DOHH2 (cell line): ENCODE measurements at regions not wholly inside any gene's neighbourhood (a gene's known extent, or its start where the extent isn't known, plus 50 kb on each side); places are given as distances from the start of the nearest gene placed in this dataset.
"Not testable (repeated sequence)": the region's sequence is repeated elsewhere in the genome, so short reads cannot be mapped to it uniquely, and the experiment has no call there.

ENCODE experiments used
- H3F3A ChIP-seq: fragments of 200-600 bp; sonication (generic), shearing (Covaris generic); 2 replicates; pipeline ENCODE4 v1.6.0; 2016; ENCODE audit warnings: antibody characterized with exemption, mild to moderate bottlenecking; ENCODE audit not compliant: control insufficient read depth, insufficient read depth
- H3K27ac ChIP-seq: fragments of 200-600 bp; sonication (generic); 2 replicates; pipeline ENCODE4 v1.5.1; 2014; ENCODE audit warnings: low read depth, mild to moderate bottlenecking, low read length, moderate library complexity
- H3K27me3 ChIP-seq: fragments of 200-600 bp; sonication (generic); 2 replicates; pipeline ENCODE4 v1.6.1; 2014; ENCODE audit warnings: mild to moderate bottlenecking, low read length, mixed read lengths; ENCODE audit not compliant: control insufficient read depth
- H3K36me3 ChIP-seq: fragments of 200-600 bp; sonication (generic); 2 replicates; pipeline ENCODE4 v1.6.1; 2014; ENCODE audit warnings: mild to moderate bottlenecking, low read length, moderate library complexity, mixed read lengths; ENCODE audit not compliant: control insufficient read depth
- H3K4me1 ChIP-seq: fragments of 200-600 bp; sonication (generic); 2 replicates; pipeline ENCODE4 v1.6.1; 2014; ENCODE audit warnings: mild to moderate bottlenecking, low read length, mixed read lengths; ENCODE audit not compliant: control insufficient read depth
- H3K4me2 ChIP-seq: fragments of 200-600 bp; sonication (generic); 2 replicates; pipeline ENCODE4 v1.6.0; 2014; ENCODE audit warnings: mild to moderate bottlenecking, low read length, moderate library complexity
- H3K4me3 ChIP-seq: fragments of 200-600 bp; sonication (generic); 2 replicates; pipeline ENCODE4 v1.5.1; 2014; ENCODE audit warnings: mild to moderate bottlenecking, low read length, mixed read lengths
- H3K79me2 ChIP-seq: fragments of 200-600 bp; sonication (generic); 2 replicates; pipeline ENCODE4 v1.6.1; 2014; ENCODE audit warnings: mild to moderate bottlenecking, low read length, mixed read lengths; ENCODE audit not compliant: control insufficient read depth
- H3K9me2 ChIP-seq: fragments of 200-600 bp; sonication (generic); replicated peaks from 2 replicates; pipeline ENCODE4 v1.6.1; 2014; ENCODE audit warnings: mild to moderate bottlenecking, low read length, mixed read lengths; ENCODE audit not compliant: control insufficient read depth
- H3K9me3 ChIP-seq: fragments of 200-600 bp; sonication (generic); 2 replicates; pipeline ENCODE4 v1.6.1; 2014; ENCODE audit warnings: antibody characterized with exemption, low read length, mixed read lengths; ENCODE audit not compliant: control insufficient read depth, insufficient read depth
- H4K20me1 ChIP-seq: fragments of 200-600 bp; sonication (generic); 2 replicates; pipeline ENCODE4 v1.6.0; 2014; ENCODE audit warnings: low read depth, mild to moderate bottlenecking, antibody characterized with exemption, low read length, moderate library complexity; ENCODE audit not compliant: control insufficient read depth, insufficient read depth
- EZH2phosphoT487 ChIP-seq: fragments of 200-600 bp; sonication (generic); IDR thresholded peaks from 2 replicates; pipeline ENCODE4 v1.6.1; 2017; ENCODE audit warnings: borderline replicate concordance, mild to moderate bottlenecking, antibody characterized with exemption, low read length, moderate library complexity, mixed read lengths
- TF ChIP-seq, protein P1 (sequence below): fragments of 200-600 bp; sonication (generic); IDR thresholded peaks from one replicate; pipeline ENCODE4 v1.5.1; 2014; ENCODE audit warnings: antibody characterized with exemption, mild to moderate bottlenecking, low read depth, low read length; ENCODE audit not compliant: poor library complexity, severe bottlenecking

- H3K9me3 ChIP-seq, result no peaks in the 10 kb centered on the region
- H3K36me3 ChIP-seq, result no peaks in the 10 kb centered on the region
- no peaks in the 10 kb centered on the region for H3K9me2 ChIP-seq
- no peaks in the 10 kb centered on the region for H3K79me2 ChIP-seq
- no peaks in the 10 kb centered on the region for H3K27me3 ChIP-seq
- peak overlapping the region; percentile 25; the same call in 1 of the 2 replicates for H3K4me2 ChIP-seq
- no peaks in the 10 kb centered on the region for H4K20me1 ChIP-seq
- no peak for TF ChIP-seq EZH2phosphoT487
- TF ChIP-seq, protein P1, sequence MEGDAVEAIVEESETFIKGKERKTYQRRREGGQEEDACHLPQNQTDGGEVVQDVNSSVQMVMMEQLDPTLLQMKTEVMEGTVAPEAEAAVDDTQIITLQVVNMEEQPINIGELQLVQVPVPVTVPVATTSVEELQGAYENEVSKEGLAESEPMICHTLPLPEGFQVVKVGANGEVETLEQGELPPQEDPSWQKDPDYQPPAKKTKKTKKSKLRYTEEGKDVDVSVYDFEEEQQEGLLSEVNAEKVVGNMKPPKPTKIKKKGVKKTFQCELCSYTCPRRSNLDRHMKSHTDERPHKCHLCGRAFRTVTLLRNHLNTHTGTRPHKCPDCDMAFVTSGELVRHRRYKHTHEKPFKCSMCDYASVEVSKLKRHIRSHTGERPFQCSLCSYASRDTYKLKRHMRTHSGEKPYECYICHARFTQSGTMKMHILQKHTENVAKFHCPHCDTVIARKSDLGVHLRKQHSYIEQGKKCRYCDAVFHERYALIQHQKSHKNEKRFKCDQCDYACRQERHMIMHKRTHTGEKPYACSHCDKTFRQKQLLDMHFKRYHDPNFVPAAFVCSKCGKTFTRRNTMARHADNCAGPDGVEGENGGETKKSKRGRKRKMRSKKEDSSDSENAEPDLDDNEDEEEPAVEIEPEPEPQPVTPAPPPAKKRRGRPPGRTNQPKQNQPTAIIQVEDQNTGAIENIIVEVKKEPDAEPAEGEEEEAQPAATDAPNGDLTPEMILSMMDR, result no peak
- H3K4me3 ChIP-seq, result no peak overlapping the region
- H3K27ac ChIP-seq, result no peak overlapping the region
- H3F3A ChIP-seq, result peaks cover 2% of the 10 kb centered on the region; the same call in 1 of the 2 replicates
- H3K4me1 ChIP-seq, result peaks cover 20% of the 10 kb centered on the region
Measured at GRCh38 chr1:199612976-199613774, 414.3 kb upstream of the NR5A2 start.

DNA sequence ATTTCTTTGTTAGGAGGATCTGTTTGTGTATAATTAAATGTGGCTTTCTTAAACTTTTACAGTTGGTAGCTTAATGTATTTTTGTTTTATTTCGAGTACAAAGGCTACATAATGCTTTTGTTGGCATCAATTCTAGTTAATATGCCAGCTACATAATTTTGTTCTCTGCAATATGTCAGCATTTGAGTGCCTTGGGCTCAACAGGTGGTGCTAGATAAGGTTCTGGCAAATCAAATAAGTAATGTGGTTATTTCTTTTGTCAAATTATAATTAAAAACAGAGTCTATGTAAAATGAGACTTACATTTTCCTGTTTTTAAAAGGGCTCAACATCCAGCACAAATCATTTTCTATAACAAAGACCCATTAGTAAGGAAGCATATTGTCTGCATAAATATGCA, 410.6 kb upstream of the NR5A2 start:
- H3K27ac ChIP-seq, result no peak overlapping the region
- H3K9me2 ChIP-seq, result no peaks in the 10 kb centered on the region
- H3K27me3 ChIP-seq, result no peaks in the 10 kb centered on the region
- H3K4me2 ChIP-seq, result 0 out of 2 replicates have a peak overlapping the region, but pooled peaks have one; percentile 13
- no peak overlapping the region for H3K4me3 ChIP-seq
- no peaks in the 10 kb centered on the region for H3K79me2 ChIP-seq
- TF ChIP-seq EZH2phosphoT487, result no peak
- TF ChIP-seq, protein P1, result no peak
- no peaks in the 10 kb centered on the region for H4K20me1 ChIP-seq
- peaks cover 2% of the 10 kb centered on the region; the same call in 1 of the 2 replicates for H3F3A ChIP-seq
- no peaks in the 10 kb centered on the region for H3K36me3 ChIP-seq
- peaks cover 20% of the 10 kb centered on the region for H3K4me1 ChIP-seq
- H3K9me3 ChIP-seq, result no peaks in the 10 kb centered on the region

DNA sequence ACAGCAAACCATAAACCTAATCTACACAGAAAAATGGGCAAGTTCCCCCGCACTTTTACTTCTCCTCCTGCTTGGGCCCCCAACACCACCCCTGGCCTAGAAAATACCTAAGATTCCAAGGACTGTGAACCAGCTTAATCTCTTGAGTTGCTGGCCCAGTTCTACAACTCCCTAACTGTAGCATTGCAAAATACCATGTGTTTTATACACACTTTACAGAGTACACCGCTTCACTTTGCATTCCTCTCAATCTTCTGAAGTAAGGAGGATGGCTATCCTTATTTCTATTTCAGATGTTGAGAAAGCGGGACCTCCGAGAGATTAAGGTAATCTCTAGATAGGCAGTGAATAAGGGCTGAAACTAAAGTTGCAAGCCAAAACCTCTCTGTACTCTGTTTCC, 408.3 kb upstream of the NR5A2 start:
- Histone ChIP-seq H3K9me3 (no peaks in the 10 kb centered on the region), H3K36me3 (no peaks in the 10 kb centered on the region), H3K4me1 (peaks cover 7% of the 10 kb centered on the region), H3F3A (no peaks in the 10 kb centered on the region), H3K9me2 (no peaks in the 10 kb centered on the region), H3K27ac (no peak overlapping the region), H3K27me3 (no peaks in the 10 kb centered on the region), H3K4me3 (no peak overlapping the region), H3K79me2 (no peaks in the 10 kb centered on the region), H3K4me2 (no peak overlapping the region), H4K20me1 (no peaks in the 10 kb centered on the region)
- TF ChIP-seq, protein P1, result no peak
- no peak for TF ChIP-seq EZH2phosphoT487

DNA sequence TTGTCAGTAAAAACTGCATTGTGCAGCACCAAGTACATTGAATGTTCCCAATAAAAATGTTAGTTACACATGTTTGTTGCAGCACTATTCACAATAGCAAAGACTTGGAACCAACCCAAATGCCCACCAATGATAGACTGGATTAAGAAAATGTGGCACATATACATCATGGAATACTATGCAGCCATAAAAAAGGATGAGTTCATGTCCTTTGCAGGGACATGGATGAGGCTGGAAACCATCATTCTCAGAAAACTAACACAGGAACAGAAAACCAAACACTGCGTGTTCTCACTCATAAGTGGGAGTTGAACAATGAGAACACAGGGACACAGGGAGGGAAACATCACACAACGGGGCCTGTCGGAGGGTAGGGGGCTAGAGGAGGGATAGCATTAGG, 401.3 kb upstream of the NR5A2 start:
- H3F3A ChIP-seq, H3K4me2 ChIP-seq, H3K4me3 ChIP-seq, H3K27me3 ChIP-seq, H3K9me3 ChIP-seq, H4K20me1 ChIP-seq, H3K27ac ChIP-seq, H3K9me2 ChIP-seq, H3K79me2 ChIP-seq, H3K36me3 ChIP-seq, H3K4me1 ChIP-seq: not testable (repeated sequence)
